ENCODE measurements at regions not wholly inside any gene's neighbourhood (a gene's known extent, or its start where the extent isn't known, plus 50 kb on each side); places are given as distances from the start of the nearest gene placed in this dataset.

GRCh38 chr1:232682248-232682647 lies 52.3 kb upstream of the SIPA1L2 start:
- DNase-seq, result no peak

GRCh38 chr1:232684371-232685105 lies 54.6 kb upstream of the SIPA1L2 start:
- no peak for DNase-seq

GRCh38 chr1:232686346-232686745 lies 56.4 kb upstream of the SIPA1L2 start:
- no peak for DNase-seq

GRCh38 chr1:232687304-232687703 lies 57.4 kb upstream of the SIPA1L2 start:
- DNase-seq, result no peak

- DNase-seq, result no peak
Measured at GRCh38 chr1:232687728-232688127, 57.8 kb upstream of the SIPA1L2 start.

- DNase-seq, result no peak
Measured at GRCh38 chr1:232688398-232688797, 58.5 kb upstream of the SIPA1L2 start.

GRCh38 chr1:232689711-232690110 lies 59.8 kb upstream of the SIPA1L2 start:
- no peak for DNase-seq

GRCh38 chr1:232690285-232690935 lies 60.5 kb upstream of the SIPA1L2 start:
- DNase-seq, result no peak

GRCh38 chr1:232694475-232694874 lies 64.5 kb upstream of the SIPA1L2 start:
- DNase-seq, result no peak

- DNase-seq, result no peak
Measured at GRCh38 chr1:232695621-232696385, 65.9 kb upstream of the SIPA1L2 start.

- no peak for DNase-seq
Measured at GRCh38 chr1:232696466-232696865, 66.5 kb upstream of the SIPA1L2 start.

- DNase-seq, result no peak
Measured at GRCh38 chr1:232697187-232697822, 67.4 kb upstream of the SIPA1L2 start.

GRCh38 chr1:232699814-232700213 lies 69.9 kb upstream of the SIPA1L2 start:
- DNase-seq, result no peak

- no peak for DNase-seq
Measured at GRCh38 chr1:232702911-232703310, 73.0 kb upstream of the SIPA1L2 start.

- DNase-seq, result no peak
Measured at GRCh38 chr1:232704256-232704655, 74.3 kb upstream of the SIPA1L2 start.

GRCh38 chr1:232704694-232705680 lies 75.1 kb upstream of the SIPA1L2 start:
- peak; percentile 71 for DNase-seq

- peak; percentile 25 for DNase-seq
Measured at GRCh38 chr1:232705815-232706575, 76.1 kb upstream of the SIPA1L2 start.

GRCh38 chr1:232707142-232707541 lies 77.2 kb upstream of the SIPA1L2 start:
- no peak for DNase-seq

GRCh38 chr1:232709386-232709785 lies 79.5 kb upstream of the SIPA1L2 start:
- no peak for DNase-seq

GRCh38 chr1:232711996-232712395 lies 82.1 kb upstream of the SIPA1L2 start:
- no peak for DNase-seq

GRCh38 chr1:232713785-232714184 lies 83.9 kb upstream of the SIPA1L2 start:
- no peak for DNase-seq
